PC-3 (cell line): ENCODE measurements at regions not wholly inside any gene's neighbourhood (a gene's known extent, or its start where the extent isn't known, plus 50 kb on each side); places are given as distances from the start of the nearest gene placed in this dataset.
A peak's percentile ranks its signal among the peaks of the same experiment; 100 is the strongest.

Source experiments
- ATAC-seq: fragments of 200-7000 bp; cut with Tn5 transposase; 2 replicates; pipeline ENCODE4 v1.9.1; 2020; ENCODE audit warnings: mild to moderate bottlenecking, moderate library complexity
- BruUV-seq: library from RNA; stranded (reverse); fragments of 400-500 nt; replicated peaks from 2 replicates; lab custom pipeline; 2021; lab: Mats Ljungman, UMichigan
- CTCF ChIA-PET: fragments of 300-600 bp; sonication (Branson Sonifier 250); formaldehyde crosslinking; loops from one replicate; lab custom pipeline; 2022; ENCODE audit warnings: antibody characterized with exemption; lab: Charles Lee
- POLR2A ChIA-PET: fragments of 300-600 bp; sonication (Branson Sonifier 250); formaldehyde crosslinking; loops from one replicate; lab custom pipeline; 2022; ENCODE audit warnings: antibody characterized with exemption; ENCODE audit not compliant: unreplicated experiment; lab: Charles Lee
- DNase-seq: peaks from one replicate; pipeline ENCODE4 v3.0.0-alpha.2; 2015
- H2AFZ ChIP-seq: fragments of 300-600 bp; sonication (generic); 2 replicates; pipeline ENCODE4 v1.6.0; 2016; ENCODE audit warnings: antibody characterized with exemption, low read length
- H3F3A ChIP-seq: fragments of 300-600 bp; sonication (generic); one replicate; pipeline ENCODE4 v1.6.0; 2017; ENCODE audit warnings: antibody characterized with exemption, low read length, control low read depth, mild to moderate bottlenecking; ENCODE audit not compliant: unreplicated experiment
- H3K27ac ChIP-seq: fragments of 300-600 bp; sonication (generic); 2 replicates; pipeline ENCODE4 v1.5.1; 2016; ENCODE audit warnings: mild to moderate bottlenecking, low read length
- H3K27me3 ChIP-seq: fragments of 300-600 bp; sonication (generic); 2 replicates; pipeline ENCODE4 v1.6.1; 2016; ENCODE audit warnings: low read length, mixed read lengths
- H3K36me3 ChIP-seq: fragments of 300-600 bp; sonication (generic); 2 replicates; pipeline ENCODE4 v1.6.1; 2016; ENCODE audit warnings: low read depth, mixed run types, low read length, mixed read lengths
- H3K4me1 ChIP-seq: fragments of 300-600 bp; sonication (generic); 2 replicates; pipeline ENCODE4 v1.5.1; 2016; ENCODE audit warnings: low read length; ENCODE audit not compliant: insufficient read depth
- H3K4me2 ChIP-seq: fragments of 300-600 bp; sonication (generic); 2 replicates; pipeline ENCODE4 v1.6.0; 2016; ENCODE audit warnings: low read length
- H3K4me3 ChIP-seq: fragments of 300-600 bp; sonication (generic); 2 replicates; pipeline ENCODE4 v1.5.1; 2016; ENCODE audit warnings: mild to moderate bottlenecking, low read length, mixed read lengths
- H3K79me2 ChIP-seq: fragments of 300-600 bp; sonication (generic); 2 replicates; pipeline ENCODE4 v1.6.1; 2017; ENCODE audit warnings: low read length, mixed read lengths
- H3K9ac ChIP-seq: fragments of 300-600 bp; sonication (generic); 2 replicates; pipeline ENCODE4 v1.6.0; 2016; ENCODE audit warnings: mild to moderate bottlenecking, low read length
- H3K9me2 ChIP-seq: fragments of 300-600 bp; sonication (generic); replicated peaks from 2 replicates; pipeline ENCODE4 v1.6.1; 2016; ENCODE audit warnings: mixed run types, low read length, mixed read lengths
- H3K9me3 ChIP-seq: fragments of 300-600 bp; sonication (generic); 2 replicates; pipeline ENCODE4 v1.6.1; 2016; ENCODE audit warnings: low read length, mixed read lengths
- H4K20me1 ChIP-seq: fragments of 300-600 bp; sonication (generic); 2 replicates; pipeline ENCODE4 v1.6.1; 2016; ENCODE audit warnings: low read length, mixed read lengths
- EZH2 ChIP-seq: fragments of 300-600 bp; sonication (generic); IDR thresholded peaks from one replicate; pipeline ENCODE4 v1.6.1; 2017; ENCODE audit warnings: antibody characterized with exemption, mild to moderate bottlenecking, low read length; ENCODE audit not compliant: unreplicated experiment
- EZH2phosphoT487 ChIP-seq: fragments of 300-600 bp; sonication (generic); IDR thresholded peaks from 2 replicates; pipeline ENCODE4 v1.6.1; 2018; ENCODE audit warnings: mild to moderate bottlenecking, antibody characterized with exemption, low read length, borderline replicate concordance
- intact Hi-C: fragments of 100-400 bp; cut with micrococcal nuclease; formaldehyde crosslinking; loops from 2 replicates; pipeline ENCODE4 v1.9.0; 2023
- TF ChIP-seq, protein P1 (sequence below): fragments of 300-600 bp; sonication (generic); conservative IDR thresholded peaks from 2 replicates; pipeline ENCODE4 v1.5.1; 2017; ENCODE audit warnings: antibody characterized with exemption, low read depth, mild to moderate bottlenecking, low read length

GRCh38 chr12:90166012-90166411, 457.4 kb upstream of the ATP2B1 start:
- ATAC-seq (no peak), DNase-seq (no peak)
- Histone ChIP-seq H3K36me3 (no peaks in the 10 kb centered on the region), H3K79me2 (no peaks in the 10 kb centered on the region), H3K9me3 (no peaks in the 10 kb centered on the region), H3F3A (no peaks in the 10 kb centered on the region), H4K20me1 (no peaks in the 10 kb centered on the region), H3K9me2 (no peaks in the 10 kb centered on the region), H3K27me3 (no peaks in the 10 kb centered on the region), H3K4me3 (no peak overlapping the region), H3K9ac (no peak overlapping the region), H3K4me1 (no peaks in the 10 kb centered on the region), H3K4me2 (no peak overlapping the region), H2AFZ (no peak overlapping the region), H3K27ac (no peak overlapping the region)
- ChIA-PET CTCF (no interaction called here), POLR2A (no interaction called here)
- intact Hi-C loops: no loop called here
- BruUV-seq: no TSS peak
- no peak for TF ChIP-seq EZH2phosphoT487
- no peak for TF ChIP-seq EZH2
- TF ChIP-seq, protein P1, sequence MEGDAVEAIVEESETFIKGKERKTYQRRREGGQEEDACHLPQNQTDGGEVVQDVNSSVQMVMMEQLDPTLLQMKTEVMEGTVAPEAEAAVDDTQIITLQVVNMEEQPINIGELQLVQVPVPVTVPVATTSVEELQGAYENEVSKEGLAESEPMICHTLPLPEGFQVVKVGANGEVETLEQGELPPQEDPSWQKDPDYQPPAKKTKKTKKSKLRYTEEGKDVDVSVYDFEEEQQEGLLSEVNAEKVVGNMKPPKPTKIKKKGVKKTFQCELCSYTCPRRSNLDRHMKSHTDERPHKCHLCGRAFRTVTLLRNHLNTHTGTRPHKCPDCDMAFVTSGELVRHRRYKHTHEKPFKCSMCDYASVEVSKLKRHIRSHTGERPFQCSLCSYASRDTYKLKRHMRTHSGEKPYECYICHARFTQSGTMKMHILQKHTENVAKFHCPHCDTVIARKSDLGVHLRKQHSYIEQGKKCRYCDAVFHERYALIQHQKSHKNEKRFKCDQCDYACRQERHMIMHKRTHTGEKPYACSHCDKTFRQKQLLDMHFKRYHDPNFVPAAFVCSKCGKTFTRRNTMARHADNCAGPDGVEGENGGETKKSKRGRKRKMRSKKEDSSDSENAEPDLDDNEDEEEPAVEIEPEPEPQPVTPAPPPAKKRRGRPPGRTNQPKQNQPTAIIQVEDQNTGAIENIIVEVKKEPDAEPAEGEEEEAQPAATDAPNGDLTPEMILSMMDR: no peak

DNA sequence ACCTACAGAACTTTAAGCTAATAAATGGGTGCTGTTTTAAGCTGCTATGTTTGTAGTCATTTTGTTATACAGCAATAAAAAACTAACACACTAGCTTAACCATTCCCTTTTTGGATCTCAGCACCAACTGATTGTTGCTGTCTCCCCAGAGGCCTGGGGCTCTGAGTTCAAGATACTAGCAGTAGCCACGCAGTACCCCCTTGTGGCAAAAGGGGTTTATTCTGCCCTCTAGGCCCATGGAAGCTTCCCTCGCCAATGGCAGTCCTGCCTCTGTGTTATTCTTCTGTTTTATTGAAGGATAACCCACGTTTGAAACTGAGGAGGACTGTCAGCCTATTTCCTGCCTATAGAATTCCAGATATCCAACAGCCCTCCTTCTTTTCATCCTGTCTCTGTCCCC, 455.3 kb upstream of the ATP2B1 start:
- CTCF ChIA-PET: no interaction called here
- no TSS peak for BruUV-seq
- POLR2A ChIA-PET: no interaction called here

DNA sequence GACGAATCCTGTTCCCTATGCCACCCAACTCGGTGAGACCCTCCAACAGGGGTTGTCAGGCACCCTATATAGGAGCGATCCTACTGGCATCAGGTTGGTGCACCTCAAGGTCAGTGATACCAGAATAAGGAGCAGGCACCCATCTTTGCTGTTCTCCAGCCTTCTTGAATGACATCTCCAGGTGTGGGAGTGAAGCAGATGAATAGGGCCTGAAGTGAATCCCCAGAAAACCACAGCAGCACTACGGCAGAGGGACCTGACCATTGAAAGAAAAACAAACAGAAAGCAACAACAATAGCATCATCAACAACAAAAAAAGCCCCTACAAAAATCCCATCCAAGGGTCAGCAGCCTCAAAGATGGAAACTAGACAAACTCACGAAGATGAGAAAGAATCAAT, 445.2 kb upstream of the ATP2B1 start:
- Histone ChIP-seq H4K20me1 (no peaks in the 10 kb centered on the region), H3K4me2 (no peak overlapping the region), H3K79me2 (no peaks in the 10 kb centered on the region), H3K27ac (no peak overlapping the region), H3K9ac (no peak overlapping the region), H3K4me3 (no peak overlapping the region), H3K36me3 (no peaks in the 10 kb centered on the region), H3F3A (no peaks in the 10 kb centered on the region), H3K27me3 (no peaks in the 10 kb centered on the region), H3K4me1 (peaks cover 11% of the 10 kb centered on the region), H3K9me3 (no peaks in the 10 kb centered on the region), H3K9me2 (no peaks in the 10 kb centered on the region), H2AFZ (no peak overlapping the region)
- no peak for ATAC-seq
- DNase-seq: no peak
- BruUV-seq: no TSS peak
- intact Hi-C loops: no loop called here
- TF ChIP-seq EZH2 (no peak), EZH2phosphoT487 (no peak)
- TF ChIP-seq, protein P1: no peak
- ChIA-PET POLR2A (no interaction called here), CTCF (no interaction called here)

More for the DNA sequence above, 455.3 kb upstream of the ATP2B1 start:
- DNase-seq (peak; percentile 16), ATAC-seq (no peak)
- no peaks in the 10 kb centered on the region for H3K79me2 ChIP-seq
- no peak overlapping the region for H3K27ac ChIP-seq
- no peaks in the 10 kb centered on the region for H3K9me2 ChIP-seq
- intact Hi-C loops: no loop called here
- H3K4me2 ChIP-seq: no peak overlapping the region
- no peaks in the 10 kb centered on the region for H3F3A ChIP-seq
- no peak overlapping the region for H2AFZ ChIP-seq
- no peaks in the 10 kb centered on the region for H3K4me1 ChIP-seq
- no peaks in the 10 kb centered on the region for H3K36me3 ChIP-seq
- no peak overlapping the region for H3K9ac ChIP-seq
- no peak overlapping the region for H3K4me3 ChIP-seq
- H3K27me3 ChIP-seq: no peaks in the 10 kb centered on the region
- H4K20me1 ChIP-seq: no peaks in the 10 kb centered on the region
- H3K9me3 ChIP-seq: no peaks in the 10 kb centered on the region
- no peak for TF ChIP-seq EZH2
- TF ChIP-seq, protein P1: peak; percentile 41
